ENCODE measurements at regions not wholly inside any gene's neighbourhood (a gene's known extent, or its start where the extent isn't known, plus 50 kb on each side); places are given as distances from the start of the nearest gene placed in this dataset.
"Not testable (repeated sequence)": the region's sequence is repeated elsewhere in the genome, so short reads cannot be mapped to it uniquely, and the experiment has no call there.

GRCh38 chr5:174919351-174919750, 195.0 kb downstream of the MSX2 start:
- Histone ChIP-seq H3K4me3 (no peak overlapping the region), H3K4me1 (no peaks in the 10 kb centered on the region), H3K27me3 (no peaks in the 10 kb centered on the region), H3K36me3 (no peaks in the 10 kb centered on the region), H3K9me3 (no peaks in the 10 kb centered on the region), H3K27ac (no peak overlapping the region)
- DNase-seq (no peak), ATAC-seq (no peak)
- intact Hi-C loops (cut with DNase I) = no loop called here
- 75% methylated on average over 3 of the region's 3 CpGs for WGBS (ENCODE audit: insufficient coverage, low coverage, low lambda C conversion rate, missing lambda C conversion rate)
- TF ChIP-seq CTCF (IDR thresholded peaks at IDR 0.05) = no peak
- TF ChIP-seq POLR2A (IDR thresholded peaks at IDR 0.05) = no peak

GRCh38 chr5:174918655-174919054, 194.3 kb downstream of the MSX2 start:
- ATAC-seq (no peak), DNase-seq (no peak)
- Histone ChIP-seq H3K4me3 (no peak overlapping the region), H3K27me3 (no peaks in the 10 kb centered on the region), H3K4me1 (no peaks in the 10 kb centered on the region), H3K36me3 (no peaks in the 10 kb centered on the region), H3K27ac (no peak overlapping the region), H3K9me3 (no peaks in the 10 kb centered on the region)
- no peak for TF ChIP-seq POLR2A (IDR thresholded peaks at IDR 0.05)
- TF ChIP-seq CTCF (IDR thresholded peaks at IDR 0.05) = no peak
- intact Hi-C loops (cut with DNase I) = no loop called here
- WGBS (ENCODE audit: insufficient coverage, low coverage, low lambda C conversion rate, missing lambda C conversion rate) = 50% methylated on average over 1 of the region's 1 CpG

- ATAC-seq (no peak), DNase-seq (no peak)
- 72% methylated on average over 10 of the region's 13 CpGs for WGBS (ENCODE audit: insufficient coverage, low coverage, low lambda C conversion rate, missing lambda C conversion rate)
These were observed 193.7 kb downstream of the MSX2 start for GRCh38 chr5:174917976-174918554.

GRCh38 chr5:174917435-174917834, 193.1 kb downstream of the MSX2 start:
- H3K36me3 ChIP-seq; ATAC-seq; H3K27ac ChIP-seq; H3K4me3 ChIP-seq; intact Hi-C loops (cut with DNase I); H3K4me1 ChIP-seq; H3K9me3 ChIP-seq; H3K27me3 ChIP-seq; DNase-seq: not testable (repeated sequence)
- 60% methylated on average over 1 of the region's 6 CpGs for WGBS (ENCODE audit: insufficient coverage, low coverage, low lambda C conversion rate, missing lambda C conversion rate)

More at GRCh38 chr5:174917976-174918554, 193.7 kb downstream of the MSX2 start:
- no peaks in the 10 kb centered on the region for H3K36me3 ChIP-seq
- intact Hi-C loops (cut with DNase I) = no loop called here
- H3K27ac ChIP-seq = no peak overlapping the region
- H3K9me3 ChIP-seq = no peaks in the 10 kb centered on the region
- H3K4me3 ChIP-seq = no peak overlapping the region
- TF ChIP-seq POLR2A (IDR thresholded peaks at IDR 0.05) (no peak), CTCF (IDR thresholded peaks at IDR 0.05) (no peak)
- H3K4me1 ChIP-seq = no peaks in the 10 kb centered on the region
- no peaks in the 10 kb centered on the region for H3K27me3 ChIP-seq

- DNase-seq; H3K27me3 ChIP-seq; H3K4me3 ChIP-seq; H3K4me1 ChIP-seq; ATAC-seq; intact Hi-C loops (cut with DNase I); H3K27ac ChIP-seq; H3K9me3 ChIP-seq; H3K36me3 ChIP-seq: not testable (repeated sequence)
- WGBS (ENCODE audit: insufficient coverage, low coverage, low lambda C conversion rate, missing lambda C conversion rate) = no CpG with 5 or more reads among the region's 1 CpG
These were observed 192.5 kb downstream of the MSX2 start for GRCh38 chr5:174916924-174917323.

- 73% methylated on average over 4 of the region's 8 CpGs for WGBS (ENCODE audit: insufficient coverage, low coverage, low lambda C conversion rate, missing lambda C conversion rate)
- no peak for TF ChIP-seq POLR2A (IDR thresholded peaks at IDR 0.05)
- TF ChIP-seq CTCF (IDR thresholded peaks at IDR 0.05) = no peak
These were observed 191.8 kb downstream of the MSX2 start for GRCh38 chr5:174916227-174916626.

More at GRCh38 chr5:174916227-174916626, 191.8 kb downstream of the MSX2 start:
- Histone ChIP-seq H3K4me3 (no peak overlapping the region), H3K27ac (no peak overlapping the region), H3K9me3 (no peaks in the 10 kb centered on the region), H3K36me3 (no peaks in the 10 kb centered on the region), H3K27me3 (no peaks in the 10 kb centered on the region), H3K4me1 (no peaks in the 10 kb centered on the region)
- intact Hi-C loops (cut with DNase I) = no loop called here
- no peak for ATAC-seq
- no peak for DNase-seq

Measured in right lobe of liver (tissue), 6 donors.